ENCODE measurements at regions not wholly inside any gene's neighbourhood (a gene's known extent, or its start where the extent isn't known, plus 50 kb on each side); places are given as distances from the start of the nearest gene placed in this dataset.

GRCh38 chr11:127057126-127057525 lies 56.6 kb upstream of the KIRREL3 start:
- TF ChIP-seq, protein P1, sequence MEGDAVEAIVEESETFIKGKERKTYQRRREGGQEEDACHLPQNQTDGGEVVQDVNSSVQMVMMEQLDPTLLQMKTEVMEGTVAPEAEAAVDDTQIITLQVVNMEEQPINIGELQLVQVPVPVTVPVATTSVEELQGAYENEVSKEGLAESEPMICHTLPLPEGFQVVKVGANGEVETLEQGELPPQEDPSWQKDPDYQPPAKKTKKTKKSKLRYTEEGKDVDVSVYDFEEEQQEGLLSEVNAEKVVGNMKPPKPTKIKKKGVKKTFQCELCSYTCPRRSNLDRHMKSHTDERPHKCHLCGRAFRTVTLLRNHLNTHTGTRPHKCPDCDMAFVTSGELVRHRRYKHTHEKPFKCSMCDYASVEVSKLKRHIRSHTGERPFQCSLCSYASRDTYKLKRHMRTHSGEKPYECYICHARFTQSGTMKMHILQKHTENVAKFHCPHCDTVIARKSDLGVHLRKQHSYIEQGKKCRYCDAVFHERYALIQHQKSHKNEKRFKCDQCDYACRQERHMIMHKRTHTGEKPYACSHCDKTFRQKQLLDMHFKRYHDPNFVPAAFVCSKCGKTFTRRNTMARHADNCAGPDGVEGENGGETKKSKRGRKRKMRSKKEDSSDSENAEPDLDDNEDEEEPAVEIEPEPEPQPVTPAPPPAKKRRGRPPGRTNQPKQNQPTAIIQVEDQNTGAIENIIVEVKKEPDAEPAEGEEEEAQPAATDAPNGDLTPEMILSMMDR (IDR thresholded peaks at IDR 0.05; ENCODE audit: poor library complexity, severe bottlenecking): no peak
- TF ChIP-seq EP300 (conservative IDR thresholded peaks at IDR 0.05; ENCODE audit: poor library complexity, severe bottlenecking): no peak
